GM12878 (cell line): ENCODE measurements at regions not wholly inside any gene's neighbourhood (a gene's known extent, or its start where the extent isn't known, plus 50 kb on each side); places are given as distances from the start of the nearest gene placed in this dataset.

Source experiments
- BHLHE40 ChIP-seq, 2 experiments: fragments of 450-650 bp in 1 of 2; IDR thresholded peaks; 2 replicates each; pipeline ENCODE4 v1.6.1; 2011 to 2017; ENCODE audit warnings: low read depth in 2 of 2, borderline replicate concordance in 1 of 2, improper control_type of control experiment in 1 of 2, low read length in 1 of 2, mild to moderate bottlenecking in 1 of 2
- ELK1 ChIP-seq: IDR thresholded peaks from 2 replicates; pipeline ENCODE4 v1.6.1; 2012; ENCODE audit warnings: low read depth, low read length, improper control_type of control experiment
- FOXK2 ChIP-seq: fragments of 450-650 bp; IDR thresholded peaks from 2 replicates; pipeline ENCODE4 v1.6.1; 2017; ENCODE audit warnings: mild to moderate bottlenecking, moderate library complexity
- TAF1 ChIP-seq: IDR thresholded peaks from 2 replicates; pipeline ENCODE4 v1.6.1; 2011; ENCODE audit warnings: mild to moderate bottlenecking, low read depth, low read length, borderline replicate concordance

GRCh38 chr7:43057141-43057540 is 55.3 kb upstream of the HECW1 start:
- no peak for TF ChIP-seq TAF1
- TF ChIP-seq ELK1 = no peak
- no peak for TF ChIP-seq FOXK2
- no peak for TF ChIP-seq BHLHE40 (IDR thresholded peaks at IDR 0.05; ENCODE audit: borderline replicate concordance in 1 of 2, low read depth in 2 of 2, low read length in 1 of 2)
